ENCODE measurements at regions not wholly inside any gene's neighbourhood (a gene's known extent, or its start where the extent isn't known, plus 50 kb on each side); places are given as distances from the start of the nearest gene placed in this dataset.
A peak's percentile ranks its signal among the peaks of the same experiment; 100 is the strongest.

DNA sequence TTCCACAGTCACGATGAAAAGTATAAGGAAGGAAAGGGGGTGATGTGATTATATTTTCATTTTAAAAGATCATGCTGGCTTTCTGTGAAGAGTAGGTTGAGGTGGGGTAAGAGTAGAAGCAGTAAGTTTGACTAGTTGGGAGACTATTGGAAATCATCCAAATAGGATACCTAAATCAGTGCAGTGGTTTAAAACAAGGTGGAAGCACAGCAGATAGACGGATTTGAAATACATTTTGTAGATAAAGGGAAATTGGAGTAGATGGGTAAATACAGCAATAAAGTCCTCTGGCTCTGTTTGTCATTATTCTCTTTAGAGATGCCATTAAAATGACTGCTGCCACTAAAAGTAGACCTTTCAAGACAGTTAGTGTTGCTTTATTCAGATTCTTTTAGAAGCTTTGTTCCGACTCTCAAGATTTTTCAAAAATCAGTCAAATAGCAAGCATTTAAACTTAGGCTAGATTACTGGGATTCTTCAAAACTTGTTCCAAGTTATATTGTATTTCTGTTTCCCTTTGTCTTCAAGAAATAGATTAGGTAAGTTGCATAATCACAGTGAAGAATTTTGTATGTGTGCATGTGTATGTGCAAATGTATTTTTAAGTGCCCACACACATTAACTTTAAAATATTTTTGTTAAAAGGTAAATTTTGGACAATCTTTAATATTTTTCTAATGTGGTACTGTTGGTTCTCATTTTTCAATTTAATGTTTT is 61.7 kb upstream of the DTNA start (continued):
- peak; percentile 28; the same call in 1 of the 2 replicates for TF ChIP-seq ZNF239 (tag by site-specific recombination; IDR thresholded peaks at IDR 0.05)
- TF ChIP-seq, protein P1, sequence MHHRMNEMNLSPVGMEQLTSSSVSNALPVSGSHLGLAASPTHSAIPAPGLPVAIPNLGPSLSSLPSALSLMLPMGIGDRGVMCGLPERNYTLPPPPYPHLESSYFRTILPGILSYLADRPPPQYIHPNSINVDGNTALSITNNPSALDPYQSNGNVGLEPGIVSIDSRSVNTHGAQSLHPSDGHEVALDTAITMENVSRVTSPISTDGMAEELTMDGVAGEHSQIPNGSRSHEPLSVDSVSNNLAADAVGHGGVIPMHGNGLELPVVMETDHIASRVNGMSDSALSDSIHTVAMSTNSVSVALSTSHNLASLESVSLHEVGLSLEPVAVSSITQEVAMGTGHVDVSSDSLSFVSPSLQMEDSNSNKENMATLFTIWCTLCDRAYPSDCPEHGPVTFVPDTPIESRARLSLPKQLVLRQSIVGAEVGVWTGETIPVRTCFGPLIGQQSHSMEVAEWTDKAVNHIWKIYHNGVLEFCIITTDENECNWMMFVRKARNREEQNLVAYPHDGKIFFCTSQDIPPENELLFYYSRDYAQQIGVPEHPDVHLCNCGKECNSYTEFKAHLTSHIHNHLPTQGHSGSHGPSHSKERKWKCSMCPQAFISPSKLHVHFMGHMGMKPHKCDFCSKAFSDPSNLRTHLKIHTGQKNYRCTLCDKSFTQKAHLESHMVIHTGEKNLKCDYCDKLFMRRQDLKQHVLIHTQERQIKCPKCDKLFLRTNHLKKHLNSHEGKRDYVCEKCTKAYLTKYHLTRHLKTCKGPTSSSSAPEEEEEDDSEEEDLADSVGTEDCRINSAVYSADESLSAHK (tag by site-specific recombination; IDR thresholded peaks at IDR 0.05), result peak; percentile 55; the same call in 1 of the 2 replicates
- TF ChIP-seq, protein P2, sequence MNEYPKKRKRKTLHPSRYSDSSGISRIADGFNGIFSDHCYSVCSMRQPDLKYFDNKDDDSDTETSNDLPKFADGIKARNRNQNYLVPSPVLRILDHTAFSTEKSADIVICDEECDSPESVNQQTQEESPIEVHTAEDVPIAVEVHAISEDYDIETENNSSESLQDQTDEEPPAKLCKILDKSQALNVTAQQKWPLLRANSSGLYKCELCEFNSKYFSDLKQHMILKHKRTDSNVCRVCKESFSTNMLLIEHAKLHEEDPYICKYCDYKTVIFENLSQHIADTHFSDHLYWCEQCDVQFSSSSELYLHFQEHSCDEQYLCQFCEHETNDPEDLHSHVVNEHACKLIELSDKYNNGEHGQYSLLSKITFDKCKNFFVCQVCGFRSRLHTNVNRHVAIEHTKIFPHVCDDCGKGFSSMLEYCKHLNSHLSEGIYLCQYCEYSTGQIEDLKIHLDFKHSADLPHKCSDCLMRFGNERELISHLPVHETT (tag by site-specific recombination; IDR thresholded peaks at IDR 0.05), result peak; percentile 40; the same call in 1 of the 2 replicates
- no peak for TF ChIP-seq ZNF548 (tag by site-specific recombination; IDR thresholded peaks at IDR 0.05)
- TF ChIP-seq GFI1B (tag by site-specific recombination; IDR thresholded peaks at IDR 0.05), result peak; percentile 98
- no peak for TF ChIP-seq ZNF10 (tag by site-specific recombination; IDR thresholded peaks at IDR 0.05)
- TF ChIP-seq OSR2 (tag by site-specific recombination; IDR thresholded peaks at IDR 0.05), result peak; percentile 90
- TF ChIP-seq TRIM28 (IDR thresholded peaks at IDR 0.05; ENCODE audit: borderline replicate concordance, low read length), result peak; percentile 54; the same call in 1 of the 2 replicates
- TF ChIP-seq, protein P3, sequence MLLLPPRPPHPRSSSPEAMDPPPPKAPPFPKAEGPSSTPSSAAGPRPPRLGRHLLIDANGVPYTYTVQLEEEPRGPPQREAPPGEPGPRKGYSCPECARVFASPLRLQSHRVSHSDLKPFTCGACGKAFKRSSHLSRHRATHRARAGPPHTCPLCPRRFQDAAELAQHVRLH (tag by site-specific recombination; IDR thresholded peaks at IDR 0.05), result peak; percentile 93
- TF ChIP-seq, protein P4, sequence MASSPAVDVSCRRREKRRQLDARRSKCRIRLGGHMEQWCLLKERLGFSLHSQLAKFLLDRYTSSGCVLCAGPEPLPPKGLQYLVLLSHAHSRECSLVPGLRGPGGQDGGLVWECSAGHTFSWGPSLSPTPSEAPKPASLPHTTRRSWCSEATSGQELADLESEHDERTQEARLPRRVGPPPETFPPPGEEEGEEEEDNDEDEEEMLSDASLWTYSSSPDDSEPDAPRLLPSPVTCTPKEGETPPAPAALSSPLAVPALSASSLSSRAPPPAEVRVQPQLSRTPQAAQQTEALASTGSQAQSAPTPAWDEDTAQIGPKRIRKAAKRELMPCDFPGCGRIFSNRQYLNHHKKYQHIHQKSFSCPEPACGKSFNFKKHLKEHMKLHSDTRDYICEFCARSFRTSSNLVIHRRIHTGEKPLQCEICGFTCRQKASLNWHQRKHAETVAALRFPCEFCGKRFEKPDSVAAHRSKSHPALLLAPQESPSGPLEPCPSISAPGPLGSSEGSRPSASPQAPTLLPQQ (tag by site-specific recombination; IDR thresholded peaks at IDR 0.05), result 0 out of 2 replicates have a peak, but pooled peaks have one; percentile 37
- TF ChIP-seq OVOL3 (tag by site-specific recombination; IDR thresholded peaks at IDR 0.05), result peak; percentile 93
- TF ChIP-seq, protein P5, sequence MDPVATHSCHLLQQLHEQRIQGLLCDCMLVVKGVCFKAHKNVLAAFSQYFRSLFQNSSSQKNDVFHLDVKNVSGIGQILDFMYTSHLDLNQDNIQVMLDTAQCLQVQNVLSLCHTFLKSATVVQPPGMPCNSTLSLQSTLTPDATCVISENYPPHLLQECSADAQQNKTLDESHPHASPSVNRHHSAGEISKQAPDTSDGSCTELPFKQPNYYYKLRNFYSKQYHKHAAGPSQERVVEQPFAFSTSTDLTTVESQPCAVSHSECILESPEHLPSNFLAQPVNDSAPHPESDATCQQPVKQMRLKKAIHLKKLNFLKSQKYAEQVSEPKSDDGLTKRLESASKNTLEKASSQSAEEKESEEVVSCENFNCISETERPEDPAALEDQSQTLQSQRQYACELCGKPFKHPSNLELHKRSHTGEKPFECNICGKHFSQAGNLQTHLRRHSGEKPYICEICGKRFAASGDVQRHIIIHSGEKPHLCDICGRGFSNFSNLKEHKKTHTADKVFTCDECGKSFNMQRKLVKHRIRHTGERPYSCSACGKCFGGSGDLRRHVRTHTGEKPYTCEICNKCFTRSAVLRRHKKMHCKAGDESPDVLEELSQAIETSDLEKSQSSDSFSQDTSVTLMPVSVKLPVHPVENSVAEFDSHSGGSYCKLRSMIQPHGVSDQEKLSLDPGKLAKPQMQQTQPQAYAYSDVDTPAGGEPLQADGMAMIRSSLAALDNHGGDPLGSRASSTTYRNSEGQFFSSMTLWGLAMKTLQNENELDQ (tag by site-specific recombination; IDR thresholded peaks at IDR 0.05; ENCODE audit: low read depth), result no peak
- TF ChIP-seq ZBTB17 (tag by site-specific recombination; IDR thresholded peaks at IDR 0.05), result peak; percentile 35; the same call in 1 of the 2 replicates
- TF ChIP-seq, protein P6, sequence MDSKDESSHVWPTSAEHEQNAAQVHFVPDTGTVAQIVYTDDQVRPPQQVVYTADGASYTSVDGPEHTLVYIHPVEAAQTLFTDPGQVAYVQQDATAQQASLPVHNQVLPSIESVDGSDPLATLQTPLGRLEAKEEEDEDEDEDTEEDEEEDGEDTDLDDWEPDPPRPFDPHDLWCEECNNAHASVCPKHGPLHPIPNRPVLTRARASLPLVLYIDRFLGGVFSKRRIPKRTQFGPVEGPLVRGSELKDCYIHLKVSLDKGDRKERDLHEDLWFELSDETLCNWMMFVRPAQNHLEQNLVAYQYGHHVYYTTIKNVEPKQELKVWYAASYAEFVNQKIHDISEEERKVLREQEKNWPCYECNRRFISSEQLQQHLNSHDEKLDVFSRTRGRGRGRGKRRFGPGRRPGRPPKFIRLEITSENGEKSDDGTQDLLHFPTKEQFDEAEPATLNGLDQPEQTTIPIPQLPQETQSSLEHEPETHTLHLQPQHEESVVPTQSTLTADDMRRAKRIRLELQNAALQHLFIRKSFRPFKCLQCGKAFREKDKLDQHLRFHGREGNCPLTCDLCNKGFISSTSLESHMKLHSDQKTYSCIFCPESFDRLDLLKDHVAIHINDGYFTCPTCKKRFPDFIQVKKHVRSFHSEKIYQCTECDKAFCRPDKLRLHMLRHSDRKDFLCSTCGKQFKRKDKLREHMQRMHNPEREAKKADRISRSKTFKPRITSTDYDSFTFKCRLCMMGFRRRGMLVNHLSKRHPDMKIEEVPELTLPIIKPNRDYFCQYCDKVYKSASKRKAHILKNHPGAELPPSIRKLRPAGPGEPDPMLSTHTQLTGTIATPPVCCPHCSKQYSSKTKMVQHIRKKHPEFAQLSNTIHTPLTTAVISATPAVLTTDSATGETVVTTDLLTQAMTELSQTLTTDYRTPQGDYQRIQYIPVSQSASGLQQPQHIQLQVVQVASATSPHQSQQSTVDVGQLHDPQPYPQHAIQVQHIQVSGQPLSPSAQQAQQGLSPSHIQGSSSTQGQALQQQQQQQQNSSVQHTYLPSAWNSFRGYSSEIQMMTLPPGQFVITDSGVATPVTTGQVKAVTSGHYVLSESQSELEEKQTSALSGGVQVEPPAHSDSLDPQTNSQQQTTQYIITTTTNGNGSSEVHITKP (tag by site-specific recombination; IDR thresholded peaks at IDR 0.05), result peak; percentile 27; the same call in 1 of the 2 replicates
- TF ChIP-seq ZXDB (tag by site-specific recombination; IDR thresholded peaks at IDR 0.05), result peak; percentile 82
- peak; percentile 81 for TF ChIP-seq ZNF501 (tag by site-specific recombination; IDR thresholded peaks at IDR 0.05)
- TF ChIP-seq, protein P7, sequence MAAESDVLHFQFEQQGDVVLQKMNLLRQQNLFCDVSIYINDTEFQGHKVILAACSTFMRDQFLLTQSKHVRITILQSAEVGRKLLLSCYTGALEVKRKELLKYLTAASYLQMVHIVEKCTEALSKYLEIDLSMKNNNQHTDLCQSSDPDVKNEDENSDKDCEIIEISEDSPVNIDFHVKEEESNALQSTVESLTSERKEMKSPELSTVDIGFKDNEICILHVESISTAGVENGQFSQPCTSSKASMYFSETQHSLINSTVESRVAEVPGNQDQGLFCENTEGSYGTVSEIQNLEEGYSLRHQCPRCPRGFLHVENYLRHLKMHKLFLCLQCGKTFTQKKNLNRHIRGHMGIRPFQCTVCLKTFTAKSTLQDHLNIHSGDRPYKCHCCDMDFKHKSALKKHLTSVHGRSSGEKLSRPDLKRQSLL (tag by site-specific recombination; IDR thresholded peaks at IDR 0.05), result no peak
- TF ChIP-seq ZNF629 (tag by site-specific recombination; IDR thresholded peaks at IDR 0.05), result peak; percentile 37
- peak; percentile 88 for TF ChIP-seq ZNF843 (tag by site-specific recombination; IDR thresholded peaks at IDR 0.05)
- TF ChIP-seq, protein P8, sequence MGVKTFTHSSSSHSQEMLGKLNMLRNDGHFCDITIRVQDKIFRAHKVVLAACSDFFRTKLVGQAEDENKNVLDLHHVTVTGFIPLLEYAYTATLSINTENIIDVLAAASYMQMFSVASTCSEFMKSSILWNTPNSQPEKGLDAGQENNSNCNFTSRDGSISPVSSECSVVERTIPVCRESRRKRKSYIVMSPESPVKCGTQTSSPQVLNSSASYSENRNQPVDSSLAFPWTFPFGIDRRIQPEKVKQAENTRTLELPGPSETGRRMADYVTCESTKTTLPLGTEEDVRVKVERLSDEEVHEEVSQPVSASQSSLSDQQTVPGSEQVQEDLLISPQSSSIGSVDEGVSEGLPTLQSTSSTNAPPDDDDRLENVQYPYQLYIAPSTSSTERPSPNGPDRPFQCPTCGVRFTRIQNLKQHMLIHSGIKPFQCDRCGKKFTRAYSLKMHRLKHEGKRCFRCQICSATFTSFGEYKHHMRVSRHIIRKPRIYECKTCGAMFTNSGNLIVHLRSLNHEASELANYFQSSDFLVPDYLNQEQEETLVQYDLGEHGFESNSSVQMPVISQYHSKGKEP (tag by site-specific recombination; IDR thresholded peaks at IDR 0.05), result peak; percentile 26; the same call in 1 of the 2 replicates
- 0 out of 2 replicates have a peak, but pooled peaks have one; percentile 18 for TF ChIP-seq SCRT1 (tag by site-specific recombination; IDR thresholded peaks at IDR 0.05; ENCODE audit: borderline replicate concordance)

All from HEK293 (cell line).